ENCODE measurements at regions not wholly inside any gene's neighbourhood (a gene's known extent, or its start where the extent isn't known, plus 50 kb on each side); places are given as distances from the start of the nearest gene placed in this dataset.

- TF ChIP-seq SUZ12 (IDR thresholded peaks at IDR 0.05; ENCODE audit: extremely low read depth, insufficient read depth, insufficient read length) (no peak), ZNF274 (IDR thresholded peaks at IDR 0.05; ENCODE audit: low read depth, low read length) (no peak), YY1 (IDR thresholded peaks at IDR 0.05; ENCODE audit: insufficient read depth, insufficient read length) (no peak)
These were observed 55.1 kb upstream of the SERTAD2 start for GRCh38 chr2:64708829-64709228.
